ENCODE measurements at regions not wholly inside any gene's neighbourhood (a gene's known extent, or its start where the extent isn't known, plus 50 kb on each side); places are given as distances from the start of the nearest gene placed in this dataset.
"Not testable (repeated sequence)": the region's sequence is repeated elsewhere in the genome, so short reads cannot be mapped to it uniquely, and the experiment has no call there.

GRCh38 chr7:25602730-25603426, 374.6 kb upstream of the NPVF start:
- not testable (repeated sequence) for DNase-seq

- DNase-seq, result not testable (repeated sequence)
Observed at GRCh38 chr7:25603427-25603740, 375.1 kb upstream of the NPVF start.

GRCh38 chr7:25611196-25611595, 382.9 kb upstream of the NPVF start:
- DNase-seq, result no peak

GRCh38 chr7:25613912-25614311, 385.6 kb upstream of the NPVF start:
- no peak for DNase-seq

GRCh38 chr7:25614415-25614814, 386.1 kb upstream of the NPVF start:
- DNase-seq, result no peak

GRCh38 chr7:25615003-25615402, 386.7 kb upstream of the NPVF start:
- peak; percentile 11 to 58 (median 48) for DNase-seq

- peak in 1 of 4 experiments; percentile 7 for DNase-seq
Observed at GRCh38 chr7:25615593-25615992, 387.3 kb upstream of the NPVF start.

- DNase-seq, result no peak
Observed at GRCh38 chr7:25617214-25617613, 388.9 kb upstream of the NPVF start.

- no peak for DNase-seq
Observed at GRCh38 chr7:25617673-25618072, 389.4 kb upstream of the NPVF start.

- DNase-seq, result no peak
Observed at GRCh38 chr7:25619381-25619780, 391.1 kb upstream of the NPVF start.

- DNase-seq, result peak; percentile 13 to 56 (median 43)
Observed at GRCh38 chr7:25619963-25620799, 391.9 kb upstream of the NPVF start.

- no peak for DNase-seq
Observed at GRCh38 chr7:25621993-25622392, 393.7 kb upstream of the NPVF start.

GRCh38 chr7:25622695-25623094, 394.4 kb upstream of the NPVF start:
- DNase-seq, result no peak

GRCh38 chr7:25624051-25624450, 395.8 kb upstream of the NPVF start:
- DNase-seq, result no peak

- no peak for DNase-seq
Observed at GRCh38 chr7:25624833-25625232, 396.5 kb upstream of the NPVF start.

- peak in 1 of 4 experiments; percentile 9 for DNase-seq
Observed at GRCh38 chr7:25625306-25625992, 397.2 kb upstream of the NPVF start.

- no peak for DNase-seq
Observed at GRCh38 chr7:25626451-25627131, 398.3 kb upstream of the NPVF start.

- no peak for DNase-seq
Observed at GRCh38 chr7:25628446-25628845, 400.2 kb upstream of the NPVF start.

- no peak for DNase-seq
Observed at GRCh38 chr7:25632616-25633015, 404.3 kb upstream of the NPVF start.

- DNase-seq, result no peak
Observed at GRCh38 chr7:25633426-25634036, 405.2 kb upstream of the NPVF start.

- no peak for DNase-seq
Observed at GRCh38 chr7:25636168-25636567, 407.9 kb upstream of the NPVF start.

- no peak for DNase-seq
Observed at GRCh38 chr7:25636871-25637283, 408.6 kb upstream of the NPVF start.

- DNase-seq, result no peak
Observed at GRCh38 chr7:25638068-25638467, 409.8 kb upstream of the NPVF start.

Measured in suppressor macrophage (primary cell).